RWPE1 (cell line): ENCODE measurements at regions not wholly inside any gene's neighbourhood (a gene's known extent, or its start where the extent isn't known, plus 50 kb on each side); places are given as distances from the start of the nearest gene placed in this dataset.

Experiments used
- CTCF ChIA-PET: fragments of 350-600 bp; sonication (Branson Sonifier 250); formaldehyde crosslinking; extraction: SDS; loops from one replicate; lab custom pipeline; 2021; lab: Yijun Ruan, JAX
- POLR2A ChIA-PET: fragments of 400-600 bp; formaldehyde crosslinking; extraction: SDS; loops from one replicate; lab custom pipeline; 2020; ENCODE audit warnings: antibody characterized with exemption; ENCODE audit not compliant: low non-redundant PET; lab: Yijun Ruan, JAX
- DNase-seq: peaks from one replicate; pipeline ENCODE4 v3.0.0; 2012; ENCODE audit warnings: low spot score
- H3K27ac ChIP-seq: fragments of 450-650 bp; 2 replicates; pipeline ENCODE4 v1.5.1; 2017
- CTCF ChIP-seq: fragments of 450-650 bp; conservative IDR thresholded peaks from 2 replicates; pipeline ENCODE4 v1.5.1; 2017; ENCODE audit warnings: low read depth, mild to moderate bottlenecking

DNA sequence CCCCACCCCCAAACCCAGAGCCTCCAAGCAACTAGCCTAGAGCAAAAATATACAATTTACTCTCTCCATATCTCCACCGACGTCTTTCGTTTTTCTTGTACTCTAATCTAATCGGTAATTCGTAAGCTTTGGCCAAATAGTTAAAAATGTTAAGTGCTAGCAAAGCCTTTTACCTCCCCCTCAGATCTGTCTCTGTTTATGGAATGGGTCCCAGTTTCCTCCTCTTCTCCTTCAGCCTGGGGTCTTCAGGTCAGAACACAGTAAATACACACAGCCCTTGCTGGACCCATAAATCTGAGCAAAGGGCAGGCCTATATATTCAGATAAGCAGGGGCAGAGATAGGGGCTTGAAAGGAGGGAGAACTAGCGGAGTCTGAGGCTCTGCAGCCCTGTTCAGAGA, 267.4 kb downstream of the MEIS1 start:
- H3K27ac ChIP-seq: no peak overlapping the region
- no peak for TF ChIP-seq CTCF
- ChIA-PET POLR2A (no interaction called here), CTCF (interaction anchor here (0.6 kb wide), 1 partner anchor 723 kb away, joined by 3 read pairs; no protein-coding TSS in a partner anchor)
- no peak for DNase-seq

- POLR2A ChIA-PET: no interaction called here
- no peak for DNase-seq
- CTCF ChIA-PET: no interaction called here
- no peak overlapping the region for H3K27ac ChIP-seq
- no peak for TF ChIP-seq CTCF
Measured at GRCh38 chr2:66704786-66705185, 269.9 kb downstream of the MEIS1 start.

DNA sequence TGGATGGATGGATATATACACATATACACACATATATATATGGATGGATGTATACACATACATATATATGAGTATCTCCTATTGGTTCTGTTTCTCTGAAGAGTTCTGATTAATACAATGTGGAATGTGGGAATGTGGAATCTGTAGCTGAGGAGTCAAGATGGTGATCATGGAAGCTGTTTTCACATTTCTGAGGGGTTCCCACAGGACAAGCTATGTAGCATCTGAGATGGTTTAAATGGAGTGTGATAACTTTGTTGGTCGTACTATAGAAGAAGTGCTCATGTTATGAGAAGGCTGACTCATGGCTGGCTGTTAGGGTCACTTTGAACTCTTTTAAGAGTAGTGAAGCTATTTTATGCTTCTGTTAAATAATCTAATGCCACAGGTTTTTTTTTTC, 279.7 kb downstream of the MEIS1 start:
- no peak for TF ChIP-seq CTCF
- CTCF ChIA-PET: no interaction called here

GRCh38 chr2:66717218-66717905, 282.4 kb downstream of the MEIS1 start:
- ChIA-PET POLR2A (no interaction called here), CTCF (no interaction called here)
- no peak overlapping the region for H3K27ac ChIP-seq
- DNase-seq: no peak
- no peak for TF ChIP-seq CTCF

More for the DNA sequence above, 279.7 kb downstream of the MEIS1 start:
- POLR2A ChIA-PET: no interaction called here
- no peak overlapping the region for H3K27ac ChIP-seq
- no peak for DNase-seq

DNA sequence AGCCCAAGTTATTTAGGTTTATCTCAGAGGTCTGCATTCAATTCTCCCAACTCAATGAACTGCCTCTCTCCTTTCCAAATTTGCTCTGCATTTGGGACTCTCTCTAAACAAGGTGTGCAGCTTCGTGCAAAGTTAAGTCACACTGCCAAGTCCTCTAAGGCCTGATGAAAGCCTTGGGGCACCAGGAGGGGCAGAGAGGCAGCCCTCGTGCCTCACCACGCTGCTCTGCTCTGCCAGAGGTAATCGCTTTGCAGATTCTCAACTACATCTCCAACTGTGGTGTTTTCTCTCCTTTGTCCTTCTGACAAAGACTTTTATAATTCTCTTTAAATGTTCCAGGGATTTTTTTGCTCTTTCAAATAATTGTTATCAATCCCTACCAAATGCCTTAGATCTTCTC, 283.0 kb downstream of the MEIS1 start:
- no peak for TF ChIP-seq CTCF
- ChIA-PET CTCF (no interaction called here), POLR2A (no interaction called here)
- H3K27ac ChIP-seq: no peak overlapping the region
- DNase-seq: no peak

DNA sequence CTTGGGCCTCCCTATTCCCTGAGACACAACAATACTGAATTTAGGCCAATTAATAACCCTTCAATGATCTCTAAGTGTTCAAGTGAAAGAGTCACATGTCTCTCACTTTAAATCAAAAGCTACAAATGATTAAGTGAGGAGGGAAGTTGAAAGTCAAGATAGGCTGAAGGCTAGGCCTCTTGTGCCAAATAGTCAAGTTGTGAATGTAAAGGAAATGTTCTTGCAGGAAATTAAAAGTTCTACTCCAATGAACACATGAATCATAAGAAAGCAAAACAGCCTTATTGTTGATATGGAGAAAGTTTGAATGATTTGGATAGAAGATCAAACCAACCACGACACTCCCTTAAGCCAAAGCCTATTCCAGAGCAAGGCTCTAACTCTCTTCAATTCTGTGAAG, 286.9 kb downstream of the MEIS1 start:
- no peak for TF ChIP-seq CTCF
- ChIA-PET CTCF (no interaction called here), POLR2A (no interaction called here)
- no peak overlapping the region for H3K27ac ChIP-seq
- DNase-seq: no peak

- ChIA-PET CTCF (no interaction called here), POLR2A (no interaction called here)
- DNase-seq: no peak
- no peak overlapping the region for H3K27ac ChIP-seq
- no peak for TF ChIP-seq CTCF
Measured at GRCh38 chr2:66724241-66724640, 289.3 kb downstream of the MEIS1 start.
